ENCODE measurements at regions not wholly inside any gene's neighbourhood (a gene's known extent, or its start where the extent isn't known, plus 50 kb on each side); places are given as distances from the start of the nearest gene placed in this dataset.

DNA sequence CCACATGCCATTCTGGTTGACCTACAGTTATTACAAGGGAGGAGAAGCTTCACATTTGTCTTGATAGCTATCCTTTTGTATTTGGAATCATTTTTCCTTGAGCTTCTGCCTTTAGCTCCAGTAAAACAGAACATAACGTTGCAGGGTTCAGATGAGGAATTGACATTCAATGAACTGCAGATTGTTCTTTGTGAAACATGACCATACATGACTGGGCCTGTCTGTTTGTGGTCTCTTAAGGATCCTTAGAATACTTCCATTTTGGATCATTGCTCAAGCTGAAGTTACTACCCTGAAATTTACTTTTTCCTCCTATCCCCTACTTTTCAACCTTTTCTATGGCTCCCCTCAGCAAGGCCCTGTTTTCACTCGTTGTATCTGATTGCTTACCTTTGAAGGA, 1281.7 kb upstream of the CELF4 start:
- TF ChIP-seq, protein P1, sequence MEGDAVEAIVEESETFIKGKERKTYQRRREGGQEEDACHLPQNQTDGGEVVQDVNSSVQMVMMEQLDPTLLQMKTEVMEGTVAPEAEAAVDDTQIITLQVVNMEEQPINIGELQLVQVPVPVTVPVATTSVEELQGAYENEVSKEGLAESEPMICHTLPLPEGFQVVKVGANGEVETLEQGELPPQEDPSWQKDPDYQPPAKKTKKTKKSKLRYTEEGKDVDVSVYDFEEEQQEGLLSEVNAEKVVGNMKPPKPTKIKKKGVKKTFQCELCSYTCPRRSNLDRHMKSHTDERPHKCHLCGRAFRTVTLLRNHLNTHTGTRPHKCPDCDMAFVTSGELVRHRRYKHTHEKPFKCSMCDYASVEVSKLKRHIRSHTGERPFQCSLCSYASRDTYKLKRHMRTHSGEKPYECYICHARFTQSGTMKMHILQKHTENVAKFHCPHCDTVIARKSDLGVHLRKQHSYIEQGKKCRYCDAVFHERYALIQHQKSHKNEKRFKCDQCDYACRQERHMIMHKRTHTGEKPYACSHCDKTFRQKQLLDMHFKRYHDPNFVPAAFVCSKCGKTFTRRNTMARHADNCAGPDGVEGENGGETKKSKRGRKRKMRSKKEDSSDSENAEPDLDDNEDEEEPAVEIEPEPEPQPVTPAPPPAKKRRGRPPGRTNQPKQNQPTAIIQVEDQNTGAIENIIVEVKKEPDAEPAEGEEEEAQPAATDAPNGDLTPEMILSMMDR (IDR thresholded peaks at IDR 0.05): no peak
- TF ChIP-seq POLR2AphosphoS5 (IDR thresholded peaks at IDR 0.05): no peak
